ENCODE measurements at regions not wholly inside any gene's neighbourhood (a gene's known extent, or its start where the extent isn't known, plus 50 kb on each side); places are given as distances from the start of the nearest gene placed in this dataset.

DNA sequence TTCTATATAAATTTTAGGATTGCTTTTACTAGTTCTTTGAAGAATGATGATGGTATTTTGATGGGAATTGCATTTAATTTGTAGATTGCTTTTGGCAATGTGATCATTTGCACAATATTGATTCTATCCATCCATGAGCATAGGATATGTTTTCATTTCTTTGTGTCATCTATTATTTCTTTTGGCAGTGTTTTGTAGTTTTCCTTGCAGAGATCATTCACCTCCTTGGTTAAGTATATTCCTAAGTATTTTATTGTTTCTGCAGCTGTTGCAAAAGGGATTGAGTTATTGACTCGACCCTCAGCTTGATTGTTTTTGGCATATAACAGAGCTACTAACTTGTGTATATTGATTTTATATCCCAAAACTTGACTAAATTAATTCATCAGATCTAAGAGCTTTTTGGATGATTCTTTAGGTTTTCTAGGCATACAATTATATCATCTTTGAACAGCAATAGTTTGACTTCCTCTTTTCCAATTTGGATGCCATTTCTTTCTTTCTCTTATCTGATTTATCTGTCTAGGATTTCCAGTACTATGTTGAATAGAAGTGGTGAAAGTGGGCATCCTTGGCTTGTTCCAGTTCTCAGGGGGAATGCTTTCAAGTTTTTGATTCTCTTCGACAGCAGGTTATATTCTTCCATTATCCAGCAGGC is 668.1 kb downstream of the SLC16A7 start:
- H2AFZ ChIP-seq (ENCODE audit: low read depth, low read length) = no peak overlapping the region
- no peaks in the 10 kb centered on the region for H3K27me3 ChIP-seq (ENCODE audit: low read depth, low read length)
- H3K4me2 ChIP-seq (ENCODE audit: low read length) = no peak overlapping the region
- H3K9ac ChIP-seq (ENCODE audit: low read length) = no peak overlapping the region
- H4K20me1 ChIP-seq (ENCODE audit: insufficient read depth, low read length) = no peaks in the 10 kb centered on the region
- no peaks in the 10 kb centered on the region for H3K9me3 ChIP-seq (ENCODE audit: insufficient read depth, low read length)
- H3K79me2 ChIP-seq (ENCODE audit: low read length) = no peaks in the 10 kb centered on the region
- H3K4me1 ChIP-seq (ENCODE audit: low read length) = peaks cover 4% of the 10 kb centered on the region; the same call in 1 of the 2 replicates
- TF ChIP-seq EZH2phosphoT487 (IDR thresholded peaks at IDR 0.05; ENCODE audit: low read depth) = no peak
- TF ChIP-seq, protein P1, sequence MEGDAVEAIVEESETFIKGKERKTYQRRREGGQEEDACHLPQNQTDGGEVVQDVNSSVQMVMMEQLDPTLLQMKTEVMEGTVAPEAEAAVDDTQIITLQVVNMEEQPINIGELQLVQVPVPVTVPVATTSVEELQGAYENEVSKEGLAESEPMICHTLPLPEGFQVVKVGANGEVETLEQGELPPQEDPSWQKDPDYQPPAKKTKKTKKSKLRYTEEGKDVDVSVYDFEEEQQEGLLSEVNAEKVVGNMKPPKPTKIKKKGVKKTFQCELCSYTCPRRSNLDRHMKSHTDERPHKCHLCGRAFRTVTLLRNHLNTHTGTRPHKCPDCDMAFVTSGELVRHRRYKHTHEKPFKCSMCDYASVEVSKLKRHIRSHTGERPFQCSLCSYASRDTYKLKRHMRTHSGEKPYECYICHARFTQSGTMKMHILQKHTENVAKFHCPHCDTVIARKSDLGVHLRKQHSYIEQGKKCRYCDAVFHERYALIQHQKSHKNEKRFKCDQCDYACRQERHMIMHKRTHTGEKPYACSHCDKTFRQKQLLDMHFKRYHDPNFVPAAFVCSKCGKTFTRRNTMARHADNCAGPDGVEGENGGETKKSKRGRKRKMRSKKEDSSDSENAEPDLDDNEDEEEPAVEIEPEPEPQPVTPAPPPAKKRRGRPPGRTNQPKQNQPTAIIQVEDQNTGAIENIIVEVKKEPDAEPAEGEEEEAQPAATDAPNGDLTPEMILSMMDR (IDR thresholded peaks at IDR 0.05; ENCODE audit: low read depth, low read length) = no peak
- no peak overlapping the region for H3K27ac ChIP-seq (ENCODE audit: low read length)
- no peak overlapping the region for H3K4me3 ChIP-seq (ENCODE audit: low read length)
- H3K36me3 ChIP-seq (replicated peaks; ENCODE audit: low read depth, low read length) = no peaks in the 10 kb centered on the region

DNA sequence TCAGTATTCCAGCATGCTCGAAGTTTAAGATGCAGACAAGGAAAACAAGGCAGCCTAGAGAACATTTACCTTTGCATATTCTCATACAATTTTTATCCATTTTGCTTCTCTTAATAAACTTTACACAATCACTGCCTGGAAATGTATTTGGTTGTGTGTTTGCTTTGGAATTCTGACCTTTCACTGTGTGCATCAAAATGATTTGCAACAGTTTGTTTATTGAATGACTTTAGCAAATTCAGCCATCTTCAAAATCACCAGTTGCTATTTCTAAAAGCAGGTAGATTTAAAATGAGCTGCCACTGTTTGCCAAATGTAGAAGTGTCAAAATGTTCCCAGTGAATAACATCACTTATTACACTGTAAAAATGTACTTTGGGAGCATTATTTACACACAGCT is 669.9 kb downstream of the SLC16A7 start:
- Histone ChIP-seq H3K9ac (ENCODE audit: low read length) (no peak overlapping the region), H3K27ac (ENCODE audit: low read length) (no peak overlapping the region), H3K4me1 (ENCODE audit: low read length) (no peaks in the 10 kb centered on the region), H3K9me3 (ENCODE audit: insufficient read depth, low read length) (no peaks in the 10 kb centered on the region), H4K20me1 (ENCODE audit: insufficient read depth, low read length) (no peaks in the 10 kb centered on the region), H3K36me3 (replicated peaks; ENCODE audit: low read depth, low read length) (no peaks in the 10 kb centered on the region), H3K27me3 (ENCODE audit: low read depth, low read length) (no peaks in the 10 kb centered on the region), H3K79me2 (ENCODE audit: low read length) (no peaks in the 10 kb centered on the region), H3K4me2 (ENCODE audit: low read length) (no peak overlapping the region), H3K4me3 (ENCODE audit: low read length) (no peak overlapping the region), H2AFZ (ENCODE audit: low read depth, low read length) (no peak overlapping the region)
- TF ChIP-seq, protein P1 (IDR thresholded peaks at IDR 0.05; ENCODE audit: low read depth, low read length) = no peak

DNA sequence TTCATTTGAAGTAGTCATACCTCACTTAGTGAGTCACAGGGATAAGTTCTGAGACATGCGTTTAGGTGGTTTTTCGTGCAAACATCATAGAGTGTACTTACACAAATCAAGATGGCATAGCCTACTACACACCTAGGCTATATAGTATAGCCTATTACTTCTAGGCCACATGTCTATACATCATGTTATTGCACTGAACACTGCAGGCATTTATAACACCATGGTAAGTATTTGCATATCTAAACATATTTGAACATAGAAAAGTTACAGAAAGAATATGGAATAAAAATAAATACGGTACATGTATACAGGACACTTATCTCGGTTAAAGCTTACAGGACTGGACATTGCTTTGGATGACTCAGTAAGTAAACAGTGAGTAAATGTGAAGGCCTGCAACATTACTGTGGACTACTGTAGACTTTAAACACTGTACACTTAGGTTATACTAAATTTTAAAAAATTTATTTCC is 670.6 kb downstream of the SLC16A7 start:
- Histone ChIP-seq H3K4me1 (ENCODE audit: low read length) (no peaks in the 10 kb centered on the region), H3K27me3 (ENCODE audit: low read depth, low read length) (no peaks in the 10 kb centered on the region), H2AFZ (ENCODE audit: low read depth, low read length) (no peak overlapping the region), H3K27ac (ENCODE audit: low read length) (no peak overlapping the region), H4K20me1 (ENCODE audit: insufficient read depth, low read length) (no peaks in the 10 kb centered on the region), H3K36me3 (replicated peaks; ENCODE audit: low read depth, low read length) (no peaks in the 10 kb centered on the region), H3K9me3 (ENCODE audit: insufficient read depth, low read length) (no peaks in the 10 kb centered on the region), H3K79me2 (ENCODE audit: low read length) (no peaks in the 10 kb centered on the region), H3K9ac (ENCODE audit: low read length) (no peak overlapping the region), H3K4me2 (ENCODE audit: low read length) (no peak overlapping the region), H3K4me3 (ENCODE audit: low read length) (no peak overlapping the region)
- TF ChIP-seq EZH2phosphoT487 (IDR thresholded peaks at IDR 0.05; ENCODE audit: low read depth) = no peak
- TF ChIP-seq, protein P1 (IDR thresholded peaks at IDR 0.05; ENCODE audit: low read depth, low read length) = no peak

DNA sequence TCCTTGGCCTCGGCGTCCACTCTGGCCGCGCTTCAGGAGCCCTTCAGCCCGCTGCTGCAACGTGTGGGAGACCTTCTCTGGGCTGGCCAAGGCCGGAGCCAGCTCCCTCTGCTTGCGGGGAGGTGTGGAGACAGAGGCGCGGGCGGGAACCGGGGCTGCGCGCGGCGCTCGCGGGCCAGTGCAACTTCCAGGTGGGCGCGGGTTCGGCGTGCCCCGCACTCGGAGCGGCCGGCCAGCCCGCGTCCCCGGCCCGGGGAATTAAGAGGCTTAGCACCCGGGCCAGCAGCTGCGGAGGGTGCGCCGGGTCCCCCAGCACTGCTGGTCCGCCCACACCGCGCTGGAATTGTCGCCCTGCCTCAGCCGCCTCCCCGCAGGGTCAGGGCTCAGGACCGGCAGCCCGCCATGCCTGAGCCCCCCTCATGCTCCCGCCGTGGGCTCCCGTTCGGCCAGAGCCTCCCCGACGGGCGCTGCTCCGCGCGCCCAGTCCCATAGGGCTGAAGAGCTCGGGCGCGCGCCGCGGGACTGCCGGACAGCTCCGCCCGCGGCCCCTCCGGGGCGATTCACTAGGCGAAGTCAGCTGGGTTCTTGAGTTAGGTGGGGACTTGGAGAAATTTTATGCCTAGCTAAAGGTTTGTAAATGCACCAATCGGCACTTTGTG is 673.9 kb downstream of the SLC16A7 start:
- H4K20me1 ChIP-seq (ENCODE audit: insufficient read depth, low read length) = no peaks in the 10 kb centered on the region
- H3K4me2 ChIP-seq (ENCODE audit: low read length) = no peak overlapping the region
- H3K4me3 ChIP-seq (ENCODE audit: low read length) = no peak overlapping the region
- H3K36me3 ChIP-seq (replicated peaks; ENCODE audit: low read depth, low read length) = no peaks in the 10 kb centered on the region
- no peaks in the 10 kb centered on the region for H3K9me3 ChIP-seq (ENCODE audit: insufficient read depth, low read length)
- no peaks in the 10 kb centered on the region for H3K27me3 ChIP-seq (ENCODE audit: low read depth, low read length)
- no peak overlapping the region for H2AFZ ChIP-seq (ENCODE audit: low read depth, low read length)
- TF ChIP-seq, protein P1 (IDR thresholded peaks at IDR 0.05; ENCODE audit: low read depth, low read length) = no peak
- TF ChIP-seq EZH2phosphoT487 (IDR thresholded peaks at IDR 0.05; ENCODE audit: low read depth) = no peak
- no peak overlapping the region for H3K9ac ChIP-seq (ENCODE audit: low read length)
- no peaks in the 10 kb centered on the region for H3K4me1 ChIP-seq (ENCODE audit: low read length)
- no peak overlapping the region for H3K27ac ChIP-seq (ENCODE audit: low read length)
- no peaks in the 10 kb centered on the region for H3K79me2 ChIP-seq (ENCODE audit: low read length)

All from OCI-LY3 (cell line).